ENCODE measurements at regions not wholly inside any gene's neighbourhood (a gene's known extent, or its start where the extent isn't known, plus 50 kb on each side); places are given as distances from the start of the nearest gene placed in this dataset.

GRCh38 chr21:21605521-21605920 lies 607.3 kb downstream of the NCAM2 start:
- DNase-seq (ENCODE audit: low read depth) = no peak

- DNase-seq (ENCODE audit: low read depth) = no peak
Observed at GRCh38 chr21:21606041-21606440, 607.8 kb downstream of the NCAM2 start.

- peak; percentile 55 for DNase-seq (ENCODE audit: low read depth)
Observed at GRCh38 chr21:21612466-21612865, 614.3 kb downstream of the NCAM2 start.

- no peak for DNase-seq (ENCODE audit: low read depth)
Observed at GRCh38 chr21:21614966-21615365, 616.8 kb downstream of the NCAM2 start.

GRCh38 chr21:21622460-21623234 lies 624.4 kb downstream of the NCAM2 start:
- no peak for DNase-seq (ENCODE audit: low read depth)

GRCh38 chr21:21624674-21625073 lies 626.5 kb downstream of the NCAM2 start:
- peak; percentile 6 for DNase-seq (ENCODE audit: low read depth)

- peak; percentile 1 for DNase-seq (ENCODE audit: low read depth)
Observed at GRCh38 chr21:21631961-21632360, 633.8 kb downstream of the NCAM2 start.

- DNase-seq (ENCODE audit: low read depth) = no peak
Observed at GRCh38 chr21:21632926-21633325, 634.7 kb downstream of the NCAM2 start.

- no peak for DNase-seq (ENCODE audit: low read depth)
Observed at GRCh38 chr21:21661741-21662140, 663.5 kb downstream of the NCAM2 start.

- DNase-seq (ENCODE audit: low read depth) = no peak
Observed at GRCh38 chr21:21662776-21663175, 664.6 kb downstream of the NCAM2 start.

GRCh38 chr21:21664871-21665270 lies 666.7 kb downstream of the NCAM2 start:
- DNase-seq (ENCODE audit: low read depth) = no peak

- no peak for DNase-seq (ENCODE audit: low read depth)
Observed at GRCh38 chr21:21666689-21667088, 668.5 kb downstream of the NCAM2 start.

- no peak for DNase-seq (ENCODE audit: low read depth)
Observed at GRCh38 chr21:21668198-21668597, 670.0 kb downstream of the NCAM2 start.

GRCh38 chr21:21673959-21674358 lies 675.8 kb downstream of the NCAM2 start:
- DNase-seq (ENCODE audit: low read depth) = no peak

GRCh38 chr21:21675601-21676000 lies 677.4 kb downstream of the NCAM2 start:
- no peak for DNase-seq (ENCODE audit: low read depth)

- peak; percentile 1 for DNase-seq (ENCODE audit: low read depth)
Observed at GRCh38 chr21:21682172-21682571, 684.0 kb downstream of the NCAM2 start.

- DNase-seq (ENCODE audit: low read depth) = no peak
Observed at GRCh38 chr21:21688889-21689288, 690.7 kb downstream of the NCAM2 start.

- no peak for DNase-seq (ENCODE audit: low read depth)
Observed at GRCh38 chr21:21690068-21690665, 692.0 kb downstream of the NCAM2 start.

GRCh38 chr21:21712748-21713520 lies 714.7 kb downstream of the NCAM2 start:
- DNase-seq (ENCODE audit: low read depth) = peak; percentile 48

GRCh38 chr21:21713651-21714180 lies 715.5 kb downstream of the NCAM2 start:
- DNase-seq (ENCODE audit: low read depth) = no peak

GRCh38 chr21:21714426-21714825 lies 716.2 kb downstream of the NCAM2 start:
- DNase-seq (ENCODE audit: low read depth) = peak; percentile 31

GRCh38 chr21:21715266-21715969 lies 717.2 kb downstream of the NCAM2 start:
- DNase-seq (ENCODE audit: low read depth) = peak; percentile 12

Data from stromal cell of bone marrow (primary cell).